Astrocyte (in vitro differentiated cells and primary cell): ENCODE measurements at regions not wholly inside any gene's neighbourhood (a gene's known extent, or its start where the extent isn't known, plus 50 kb on each side); places are given as distances from the start of the nearest gene placed in this dataset.

Experiments
- CTCF ChIP-seq: IDR thresholded peaks from 2 replicates; pipeline ENCODE4 v1.5.1; 2011; ENCODE audit warnings: low read depth, mild to moderate bottlenecking, inconsistent platforms, low read length, moderate library complexity; ENCODE audit not compliant: insufficient read depth
- EZH2 ChIP-seq: IDR thresholded peaks from 2 replicates; pipeline ENCODE4 v1.6.1; 2012; ENCODE audit warnings: mild to moderate bottlenecking, low read length, inconsistent platforms; ENCODE audit not compliant: insufficient read depth

- TF ChIP-seq CTCF (no peak), EZH2 (no peak)
These were observed 154.6 kb downstream of the COPS8 start for GRCh38 chr2:237240252-237240651.
